Central memory CD8-positive, alpha-beta T cell (primary cell): ENCODE measurements at regions not wholly inside any gene's neighbourhood (a gene's known extent, or its start where the extent isn't known, plus 50 kb on each side); places are given as distances from the start of the nearest gene placed in this dataset.
"Not testable (repeated sequence)": the region's sequence is repeated elsewhere in the genome, so short reads cannot be mapped to it uniquely, and the experiment has no call there.

Source experiments
- ATAC-seq: fragments of 150-1000 bp; cut with Tn5 transposase; replicated peaks from 2 replicates; pipeline ENCODE4 v1.10.0; 2022; ENCODE audit warnings: mild to moderate bottlenecking, moderate FRiP score, moderate number of reproducible peaks; ENCODE audit not compliant: poor library complexity, severe bottlenecking; ENCODE audit errors: extremely low read depth
- DNase-seq, 2 donors: peaks; one replicate each; pipeline ENCODE4 v3.0.0; 2021; ENCODE audit warnings: low spot score in 2 of 2
- H3K27ac Mint-ChIP-seq: one replicate; pipeline ENCODE4 v1.8.0; 2022; ENCODE audit warnings: low read depth, mild to moderate bottlenecking, moderate library complexity, mixed read lengths
- H3K27me3 Mint-ChIP-seq: one replicate; pipeline ENCODE4 v1.8.0; 2022; ENCODE audit warnings: mixed read lengths
- H3K36me3 Mint-ChIP-seq: one replicate; pipeline ENCODE4 v1.8.0; 2022; ENCODE audit warnings: mild to moderate bottlenecking, moderate library complexity, mixed read lengths; ENCODE audit not compliant: insufficient read depth
- H3K4me1 Mint-ChIP-seq: one replicate; pipeline ENCODE4 v1.8.0; 2022; ENCODE audit warnings: mixed read lengths
- H3K4me3 Mint-ChIP-seq: one replicate; pipeline ENCODE4 v1.8.0; 2022; ENCODE audit warnings: mild to moderate bottlenecking, moderate library complexity, mixed read lengths
- H3K9me3 Mint-ChIP-seq: one replicate; pipeline ENCODE4 v1.8.0; 2022; ENCODE audit warnings: mixed read lengths

- not testable (repeated sequence) for ATAC-seq, H3K27ac Mint-ChIP-seq, H3K36me3 Mint-ChIP-seq, H3K4me1 Mint-ChIP-seq, DNase-seq, H3K9me3 Mint-ChIP-seq, H3K27me3 Mint-ChIP-seq
- peak overlapping the region; percentile 11 for H3K4me3 Mint-ChIP-seq
Observed at GRCh38 chr9:61330342-61331092, 140.7 kb downstream of the SPATA31A7 start.

DNA sequence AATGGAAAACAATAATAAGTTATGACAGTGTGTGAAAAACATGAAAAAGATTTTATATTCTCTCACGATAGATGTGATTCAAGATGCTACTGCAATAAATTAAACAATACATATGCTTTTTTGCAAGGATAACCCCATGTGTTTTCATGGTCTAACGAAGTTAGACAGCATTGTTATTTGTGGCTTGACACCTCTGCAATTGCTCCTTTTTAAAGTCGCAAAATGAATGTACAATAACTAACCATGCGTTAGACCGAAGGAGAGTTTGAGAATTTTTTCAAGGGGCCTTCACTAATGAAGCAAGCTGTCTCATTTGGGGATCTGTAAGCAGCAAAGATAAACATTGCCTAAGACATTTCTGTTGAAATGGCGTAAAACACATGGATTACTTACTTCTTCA lies 167.1 kb downstream of the SPATA31A7 start:
- H3K27me3 Mint-ChIP-seq, H3K27ac Mint-ChIP-seq, DNase-seq, H3K36me3 Mint-ChIP-seq, H3K9me3 Mint-ChIP-seq, ATAC-seq, H3K4me3 Mint-ChIP-seq, H3K4me1 Mint-ChIP-seq: not testable (repeated sequence)

DNA sequence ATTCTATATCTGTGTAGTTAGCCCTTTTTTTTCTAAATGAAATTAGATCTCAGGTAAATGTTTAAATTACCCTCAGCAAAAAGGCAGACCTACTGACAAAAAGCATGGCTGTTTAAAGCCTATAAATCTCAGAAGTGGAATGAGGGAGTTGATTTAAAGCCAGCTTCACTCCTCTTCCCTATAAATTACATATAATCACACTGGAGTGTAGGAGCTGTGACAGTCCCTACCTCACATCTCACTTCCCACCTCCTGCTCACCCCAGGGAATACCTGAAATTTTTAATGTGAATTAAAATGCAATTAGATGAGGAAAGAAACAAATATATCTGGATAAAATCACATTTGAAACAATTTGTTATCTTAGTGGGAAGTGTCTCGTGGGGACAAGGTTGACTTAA lies 184.6 kb downstream of the SPATA31A7 start:
- H3K9me3 Mint-ChIP-seq, H3K4me3 Mint-ChIP-seq, ATAC-seq, H3K4me1 Mint-ChIP-seq, H3K27me3 Mint-ChIP-seq, DNase-seq, H3K27ac Mint-ChIP-seq, H3K36me3 Mint-ChIP-seq: not testable (repeated sequence)

GRCh38 chr9:61376159-61376558 lies 186.3 kb downstream of the SPATA31A7 start:
- ATAC-seq, result not testable (repeated sequence)

GRCh38 chr9:61386035-61386815 lies 196.4 kb downstream of the SPATA31A7 start:
- H3K27ac Mint-ChIP-seq, ATAC-seq, H3K4me3 Mint-ChIP-seq, H3K36me3 Mint-ChIP-seq, H3K27me3 Mint-ChIP-seq, DNase-seq, H3K9me3 Mint-ChIP-seq, H3K4me1 Mint-ChIP-seq: not testable (repeated sequence)

More at GRCh38 chr9:61376159-61376558, 186.3 kb downstream of the SPATA31A7 start:
- not testable (repeated sequence) for H3K36me3 Mint-ChIP-seq, H3K27me3 Mint-ChIP-seq, H3K9me3 Mint-ChIP-seq, DNase-seq, H3K4me3 Mint-ChIP-seq, H3K27ac Mint-ChIP-seq, H3K4me1 Mint-ChIP-seq

GRCh38 chr9:61386816-61387102 lies 196.9 kb downstream of the SPATA31A7 start:
- H3K27ac Mint-ChIP-seq, H3K4me3 Mint-ChIP-seq, H3K9me3 Mint-ChIP-seq, H3K36me3 Mint-ChIP-seq, H3K27me3 Mint-ChIP-seq, H3K4me1 Mint-ChIP-seq, ATAC-seq, DNase-seq: not testable (repeated sequence)

GRCh38 chr9:61402692-61403091 lies 212.9 kb downstream of the SPATA31A7 start:
- not testable (repeated sequence) for H3K4me3 Mint-ChIP-seq, H3K27ac Mint-ChIP-seq, H3K27me3 Mint-ChIP-seq, DNase-seq, H3K36me3 Mint-ChIP-seq, ATAC-seq, H3K9me3 Mint-ChIP-seq, H3K4me1 Mint-ChIP-seq

- H3K4me3 Mint-ChIP-seq, H3K9me3 Mint-ChIP-seq, H3K27me3 Mint-ChIP-seq, ATAC-seq, H3K27ac Mint-ChIP-seq, H3K4me1 Mint-ChIP-seq, H3K36me3 Mint-ChIP-seq, DNase-seq: not testable (repeated sequence)
Observed at GRCh38 chr9:61411933-61412605, 222.2 kb downstream of the SPATA31A7 start.

GRCh38 chr9:61412738-61413137 lies 222.9 kb downstream of the SPATA31A7 start:
- H3K4me3 Mint-ChIP-seq, H3K36me3 Mint-ChIP-seq, H3K4me1 Mint-ChIP-seq: not testable (repeated sequence)

DNA sequence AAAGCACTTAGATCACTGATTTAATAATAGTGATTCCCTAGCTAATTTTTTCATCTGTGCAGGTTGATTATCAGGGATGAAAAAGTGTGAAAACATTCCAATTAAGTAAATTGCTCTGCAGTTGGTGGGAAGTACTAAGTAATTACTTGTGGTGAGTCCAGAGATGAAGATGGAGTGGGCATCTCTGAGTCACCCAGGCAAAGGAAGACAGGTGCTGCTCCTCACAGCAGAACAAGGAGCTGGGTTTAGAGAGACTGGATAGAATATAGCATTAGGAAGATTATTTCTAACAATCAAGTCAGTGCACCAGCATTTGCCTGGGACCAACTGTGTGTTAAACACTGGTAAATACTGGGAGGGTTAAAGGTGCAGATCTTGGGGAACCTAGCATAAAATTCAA lies 228.3 kb downstream of the SPATA31A7 start:
- H3K4me1 Mint-ChIP-seq, H3K4me3 Mint-ChIP-seq, DNase-seq, H3K36me3 Mint-ChIP-seq, ATAC-seq, H3K27me3 Mint-ChIP-seq, H3K27ac Mint-ChIP-seq, H3K9me3 Mint-ChIP-seq: not testable (repeated sequence)

More at GRCh38 chr9:61412738-61413137, 222.9 kb downstream of the SPATA31A7 start:
- not testable (repeated sequence) for DNase-seq, ATAC-seq, H3K27ac Mint-ChIP-seq, H3K27me3 Mint-ChIP-seq, H3K9me3 Mint-ChIP-seq

GRCh38 chr9:61420267-61420958 lies 230.6 kb downstream of the SPATA31A7 start:
- H3K4me3 Mint-ChIP-seq, H3K27ac Mint-ChIP-seq, H3K27me3 Mint-ChIP-seq, H3K4me1 Mint-ChIP-seq, ATAC-seq, H3K36me3 Mint-ChIP-seq, DNase-seq, H3K9me3 Mint-ChIP-seq: not testable (repeated sequence)

- not testable (repeated sequence) for H3K4me3 Mint-ChIP-seq, DNase-seq, H3K4me1 Mint-ChIP-seq
Observed at GRCh38 chr9:61447189-61447588, 257.4 kb downstream of the SPATA31A7 start.

More at GRCh38 chr9:61447189-61447588, 257.4 kb downstream of the SPATA31A7 start:
- H3K9me3 Mint-ChIP-seq, H3K27me3 Mint-ChIP-seq, ATAC-seq, H3K27ac Mint-ChIP-seq, H3K36me3 Mint-ChIP-seq: not testable (repeated sequence)
